Gastrocnemius medialis (tissue), 4 donors: ENCODE measurements at regions not wholly inside any gene's neighbourhood (a gene's known extent, or its start where the extent isn't known, plus 50 kb on each side); places are given as distances from the start of the nearest gene placed in this dataset.

Experiments used
- ATAC-seq, 2 donors: fragments of 150-250 bp; one replicate each; pipeline ENCODE4 v1.9.1; 2016
- DNase-seq, 2 donors: peaks; one replicate each; pipeline ENCODE4 v3.0.0-alpha.2; 2019
- H3K27ac ChIP-seq, 4 donors: fragments of 200-600 bp; sonication (generic); 1 replicate in 1 of 4; 2 replicates in 3 of 4; pipeline ENCODE4 v1.5.1; 2016 to 2018; ENCODE audit warnings: mild to moderate bottlenecking in 2 of 4, moderate library complexity in 1 of 4
- H3K27me3 ChIP-seq, 3 donors: fragments of 200-600 bp; sonication (generic) in 2 of 3; 1 replicate in 1 of 3; 2 replicates in 2 of 3; pipeline versions ENCODE4 v1.5.1 to v1.6.0; 2016 to 2019; ENCODE audit warnings: mild to moderate bottlenecking in 1 of 3, moderate library complexity in 1 of 3
- H3K36me3 ChIP-seq, 2 donors: fragments of 200-600 bp; sonication (generic) in 1 of 2; one replicate each; pipeline ENCODE4 v1.5.1; 2017 to 2018
- H3K4me1 ChIP-seq, 2 donors: fragments of 200-600 bp; sonication (generic) in 1 of 2; one replicate each; pipeline ENCODE4 v1.5.1; 2016 to 2017; ENCODE audit warnings: mild to moderate bottlenecking in 2 of 2
- H3K4me3 ChIP-seq, 4 donors: fragments of 200-600 bp; sonication (generic) in 3 of 4; 1 replicate in 1 of 4; 2 replicates in 3 of 4; pipeline ENCODE4 v1.5.1; 2016 to 2019; ENCODE audit warnings: mild to moderate bottlenecking in 2 of 4
- H3K9me3 ChIP-seq, 3 donors: fragments of 200-600 bp; sonication (generic) in 2 of 3; 1 replicate in 1 of 3; 2 replicates in 2 of 3; pipeline ENCODE4 v1.5.1; 2016 to 2019
- POLR2A ChIP-seq, 2 donors: fragments of 450-650 bp; IDR thresholded peaks; one replicate each; pipeline ENCODE4 v1.6.1; 2017; ENCODE audit warnings: antibody characterized with exemption in 2 of 2, mild to moderate bottlenecking in 2 of 2, moderate library complexity in 2 of 2
- in situ Hi-C, 4 donors: fragments of 200-750 bp; cut with MboI; loops; one replicate each; pipeline versions ENCODE4 v1.15.0 to v1.8.0; 2017; ENCODE audit warnings: low sequenced_read_pairs in 4 of 4
- intact Hi-C: fragments of 100-400 bp; cut with DNase I; formaldehyde crosslinking; loops from one replicate; pipeline ENCODE4 v1.15.1; 2023; ENCODE audit warnings: low total_unique reads
- TF ChIP-seq, protein P1 (sequence below), 5 experiments: fragments of 450-650 bp in 3 of 5; fragments of 200-600 bp in 2 of 5; sonication (generic) in 2 of 5; IDR thresholded peaks in 4 of 5; conservative IDR thresholded peaks in 1 of 5; 1 replicate in 4 of 5; 2 replicates in 1 of 5; pipeline ENCODE4 v1.5.1; 2016 to 2019; ENCODE audit warnings: antibody characterized with exemption in 5 of 5, mild to moderate bottlenecking in 3 of 5, moderate library complexity in 3 of 5

DNA sequence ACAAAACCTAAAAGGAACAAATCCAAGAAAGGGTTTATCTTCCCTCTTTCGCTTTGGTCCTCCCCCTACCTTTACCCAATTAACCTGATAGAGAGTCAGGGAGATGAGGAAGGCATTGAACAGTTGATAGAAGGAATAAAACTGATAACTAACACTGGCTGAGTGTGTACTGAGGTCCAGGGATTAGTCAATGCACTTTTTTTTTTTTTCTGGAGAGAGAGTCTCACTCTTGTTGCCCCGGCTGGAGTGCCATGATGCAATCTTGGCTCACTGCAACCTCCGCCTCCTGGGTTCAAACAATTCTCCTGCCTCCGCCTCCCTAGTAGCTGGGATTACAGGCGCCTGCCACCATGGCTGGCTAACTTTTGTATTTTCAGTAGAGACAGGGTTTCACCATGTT, 250.2 kb upstream of the CWC22 start:
- H3K36me3 ChIP-seq = no peaks in the 10 kb centered on the region
- H3K4me3 ChIP-seq = no peak overlapping the region
- no peaks in the 10 kb centered on the region for H3K9me3 ChIP-seq
- H3K4me1 ChIP-seq = no peaks in the 10 kb centered on the region
- in situ Hi-C loops (no loop called here), intact Hi-C loops (no loop called here)
- H3K27me3 ChIP-seq = no peaks in the 10 kb centered on the region
- TF ChIP-seq, protein P1, sequence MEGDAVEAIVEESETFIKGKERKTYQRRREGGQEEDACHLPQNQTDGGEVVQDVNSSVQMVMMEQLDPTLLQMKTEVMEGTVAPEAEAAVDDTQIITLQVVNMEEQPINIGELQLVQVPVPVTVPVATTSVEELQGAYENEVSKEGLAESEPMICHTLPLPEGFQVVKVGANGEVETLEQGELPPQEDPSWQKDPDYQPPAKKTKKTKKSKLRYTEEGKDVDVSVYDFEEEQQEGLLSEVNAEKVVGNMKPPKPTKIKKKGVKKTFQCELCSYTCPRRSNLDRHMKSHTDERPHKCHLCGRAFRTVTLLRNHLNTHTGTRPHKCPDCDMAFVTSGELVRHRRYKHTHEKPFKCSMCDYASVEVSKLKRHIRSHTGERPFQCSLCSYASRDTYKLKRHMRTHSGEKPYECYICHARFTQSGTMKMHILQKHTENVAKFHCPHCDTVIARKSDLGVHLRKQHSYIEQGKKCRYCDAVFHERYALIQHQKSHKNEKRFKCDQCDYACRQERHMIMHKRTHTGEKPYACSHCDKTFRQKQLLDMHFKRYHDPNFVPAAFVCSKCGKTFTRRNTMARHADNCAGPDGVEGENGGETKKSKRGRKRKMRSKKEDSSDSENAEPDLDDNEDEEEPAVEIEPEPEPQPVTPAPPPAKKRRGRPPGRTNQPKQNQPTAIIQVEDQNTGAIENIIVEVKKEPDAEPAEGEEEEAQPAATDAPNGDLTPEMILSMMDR (IDR thresholded peaks at IDR 0.05 in 4 of 5, conservative IDR thresholded peaks at IDR 0.05 in 1 of 5) = no peak
- TF ChIP-seq POLR2A (IDR thresholded peaks at IDR 0.05) = no peak
- no peak overlapping the region for H3K27ac ChIP-seq
- DNase-seq (no peak), ATAC-seq (no peak)

DNA sequence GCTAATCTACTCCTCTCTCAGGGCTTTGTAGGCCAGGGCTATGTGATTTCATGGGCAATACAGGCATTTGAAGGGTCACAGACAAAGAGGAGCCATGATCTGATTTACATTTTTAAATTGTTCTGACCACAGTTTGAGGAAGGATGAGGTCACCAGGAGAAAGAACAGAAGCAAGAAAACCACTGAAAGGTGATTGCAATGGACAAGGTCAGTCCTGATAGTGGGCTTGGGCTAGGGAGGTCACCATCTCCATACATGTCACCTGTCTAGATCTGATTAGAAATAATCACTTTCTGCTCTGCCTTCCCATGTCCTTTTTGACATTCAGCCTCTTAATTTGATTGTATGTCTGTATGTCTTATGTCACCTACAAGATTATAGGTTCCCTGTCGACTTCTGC, 248.9 kb upstream of the CWC22 start:
- no peaks in the 10 kb centered on the region for H3K36me3 ChIP-seq
- no peaks in the 10 kb centered on the region for H3K27me3 ChIP-seq
- no peak overlapping the region for H3K27ac ChIP-seq
- no peaks in the 10 kb centered on the region for H3K4me1 ChIP-seq
- no peak overlapping the region for H3K4me3 ChIP-seq
- no peaks in the 10 kb centered on the region for H3K9me3 ChIP-seq
- ATAC-seq = no peak
- DNase-seq = no peak
- intact Hi-C loops = no loop called here
- TF ChIP-seq POLR2A (IDR thresholded peaks at IDR 0.05) = no peak
- TF ChIP-seq, protein P1 (IDR thresholded peaks at IDR 0.05 in 4 of 5, conservative IDR thresholded peaks at IDR 0.05 in 1 of 5) = no peak
- in situ Hi-C loops = no loop called here

DNA sequence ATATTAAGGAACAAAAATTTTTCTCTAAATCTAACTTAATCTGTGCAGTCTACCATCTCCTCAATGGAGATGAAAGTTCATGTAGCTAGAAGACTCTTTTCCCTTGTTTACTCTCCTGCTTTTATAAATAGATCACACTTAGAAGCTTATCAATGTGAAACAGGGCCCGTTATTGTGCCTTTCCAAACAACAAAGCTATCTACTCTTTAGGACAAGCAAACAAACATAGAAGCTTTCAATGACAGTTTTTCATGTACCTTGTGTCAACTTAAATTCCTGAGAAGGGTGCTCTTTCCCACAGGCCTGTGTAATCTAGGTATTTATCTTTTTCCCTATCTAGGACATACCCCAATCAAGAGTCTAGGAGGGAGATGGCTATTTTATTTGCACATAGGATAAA, 247.8 kb upstream of the CWC22 start:
- ATAC-seq (no peak), DNase-seq (no peak)
- TF ChIP-seq, protein P1 (IDR thresholded peaks at IDR 0.05 in 4 of 5, conservative IDR thresholded peaks at IDR 0.05 in 1 of 5) = no peak
- no peak for TF ChIP-seq POLR2A (IDR thresholded peaks at IDR 0.05)
- in situ Hi-C loops = no loop called here
- no peaks in the 10 kb centered on the region for H3K27me3 ChIP-seq
- no peaks in the 10 kb centered on the region for H3K4me1 ChIP-seq
- H3K9me3 ChIP-seq = no peaks in the 10 kb centered on the region
- no peak overlapping the region for H3K4me3 ChIP-seq
- H3K27ac ChIP-seq = no peak overlapping the region
- intact Hi-C loops = no loop called here
- no peaks in the 10 kb centered on the region for H3K36me3 ChIP-seq

DNA sequence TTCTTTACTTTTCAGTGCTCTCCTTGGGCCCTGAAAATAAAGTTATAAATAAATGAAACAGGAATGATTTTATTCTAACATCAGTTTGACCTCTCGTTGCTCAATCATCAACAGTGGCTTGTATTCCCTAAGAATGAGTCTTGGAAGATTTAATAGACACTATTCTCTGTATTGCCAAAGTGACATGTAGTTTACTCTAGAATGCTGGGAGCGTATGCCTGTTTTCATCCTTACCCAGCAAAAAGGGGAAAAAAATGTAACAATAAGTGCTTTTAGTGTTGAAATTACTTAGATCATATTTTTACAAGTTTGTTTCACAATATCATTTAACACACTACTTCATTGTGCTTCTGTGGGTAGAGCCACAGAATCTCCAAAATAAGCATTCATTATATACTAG, 240.6 kb upstream of the CWC22 start:
- TF ChIP-seq POLR2A (IDR thresholded peaks at IDR 0.05) = no peak
- H3K9me3 ChIP-seq = no peaks in the 10 kb centered on the region
- intact Hi-C loops (no loop called here), in situ Hi-C loops (no loop called here)
- DNase-seq (no peak), ATAC-seq (no peak)
- H3K4me1 ChIP-seq = no peaks in the 10 kb centered on the region
- H3K4me3 ChIP-seq = no peak overlapping the region
- H3K36me3 ChIP-seq = no peaks in the 10 kb centered on the region
- H3K27me3 ChIP-seq = no peaks in the 10 kb centered on the region
- no peak overlapping the region for H3K27ac ChIP-seq

DNA sequence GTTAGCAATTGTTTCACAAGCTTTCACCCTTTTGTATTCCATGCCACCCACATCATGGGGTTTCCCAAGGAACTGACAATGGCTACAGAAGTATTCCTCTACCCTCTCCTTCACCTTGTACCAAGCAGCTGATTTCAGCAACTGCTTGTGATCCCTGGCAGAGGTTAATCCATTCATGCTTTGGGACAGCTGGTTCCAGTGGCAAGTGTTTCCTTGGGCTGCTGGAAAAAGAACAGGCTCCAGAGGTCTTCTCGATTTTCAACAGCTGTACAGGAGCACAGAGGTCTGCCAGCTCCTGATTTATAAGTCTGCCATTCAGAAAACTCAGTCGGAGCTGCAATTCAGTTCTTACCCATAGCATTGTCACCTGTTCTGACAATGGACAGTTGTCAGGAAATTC, 239.2 kb upstream of the CWC22 start:
- TF ChIP-seq, protein P1 (IDR thresholded peaks at IDR 0.05 in 4 of 5, conservative IDR thresholded peaks at IDR 0.05 in 1 of 5) = no peak
- TF ChIP-seq POLR2A (IDR thresholded peaks at IDR 0.05) = no peak
- ATAC-seq = no peak
- Histone ChIP-seq H3K36me3 (no peaks in the 10 kb centered on the region), H3K4me3 (no peak overlapping the region), H3K9me3 (no peaks in the 10 kb centered on the region), H3K4me1 (no peaks in the 10 kb centered on the region), H3K27ac (no peak overlapping the region), H3K27me3 (no peaks in the 10 kb centered on the region)
- DNase-seq = no peak
- intact Hi-C loops = no loop called here
- in situ Hi-C loops = no loop called here
